ENCODE measurements at regions not wholly inside any gene's neighbourhood (a gene's known extent, or its start where the extent isn't known, plus 50 kb on each side); places are given as distances from the start of the nearest gene placed in this dataset.
"Not testable (repeated sequence)": the region's sequence is repeated elsewhere in the genome, so short reads cannot be mapped to it uniquely, and the experiment has no call there.

DNA sequence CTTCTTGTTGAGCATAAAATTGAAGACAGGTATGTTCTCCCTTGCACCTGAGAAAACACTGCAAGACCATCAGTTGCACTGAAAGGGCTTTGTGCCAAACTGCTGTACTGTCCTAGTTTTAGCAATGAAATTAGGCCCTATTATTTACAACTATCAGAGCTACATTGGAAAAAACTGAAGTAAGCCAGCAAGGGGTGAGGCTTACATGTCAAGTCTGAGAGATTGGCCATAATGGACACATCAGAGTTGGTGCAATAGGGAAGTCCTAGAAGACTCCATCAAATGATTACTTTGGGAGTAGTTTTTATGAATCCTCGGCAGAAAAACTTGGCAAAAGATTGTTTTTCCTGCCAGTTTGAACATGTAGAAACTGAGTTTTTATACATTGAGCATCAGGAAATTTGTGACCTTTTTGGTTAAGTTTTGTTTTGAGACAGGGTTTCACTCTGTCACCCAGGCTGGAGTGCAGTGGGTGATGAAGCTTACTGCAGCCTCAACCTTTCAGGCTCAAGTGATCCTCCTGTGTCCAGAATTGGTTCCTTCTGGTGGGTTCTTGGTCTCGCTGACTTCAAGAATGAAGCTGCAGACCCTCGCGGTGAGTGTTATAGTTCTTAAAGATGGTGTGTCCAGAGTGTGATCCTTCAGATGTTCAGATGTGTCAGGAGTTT, 160.1 kb upstream of the BANK1 start:
- WGBS, 3 donors, result 80 to 92% (median 91%) methylated on average over 4 of the region's 4 CpGs
- FAIRE-seq, result no peak
- H3K4me3 ChIP-seq (ENCODE audit: low read depth in 1 of 3, low read length in 3 of 3), result no peak overlapping the region
- no peak for DNase-seq
- no peaks in the 10 kb centered on the region for H3K27me3 ChIP-seq (ENCODE audit: control insufficient read depth in 3 of 3, insufficient read depth in 3 of 3, low read length in 3 of 3)
- H3K9me3 ChIP-seq (ENCODE audit: control insufficient read depth in 2 of 2, insufficient read depth in 1 of 2, low read depth in 1 of 2, low read length in 1 of 2), result peaks cover 0 to 2% of the 10 kb centered on the region in 2 donors
- H3K36me3 ChIP-seq (ENCODE audit: control insufficient read depth in 3 of 3, insufficient read depth in 2 of 3, low read depth in 1 of 3, low read length in 3 of 3), result no peaks in the 10 kb centered on the region
- H3K4me1 ChIP-seq (ENCODE audit: control insufficient read depth in 3 of 3, insufficient read depth in 2 of 3, low read depth in 1 of 3, low read length in 2 of 3), result no peaks in the 10 kb centered on the region
- H3K27ac ChIP-seq (ENCODE audit: low read depth in 1 of 3, low read length in 2 of 3), result no peak overlapping the region

DNA sequence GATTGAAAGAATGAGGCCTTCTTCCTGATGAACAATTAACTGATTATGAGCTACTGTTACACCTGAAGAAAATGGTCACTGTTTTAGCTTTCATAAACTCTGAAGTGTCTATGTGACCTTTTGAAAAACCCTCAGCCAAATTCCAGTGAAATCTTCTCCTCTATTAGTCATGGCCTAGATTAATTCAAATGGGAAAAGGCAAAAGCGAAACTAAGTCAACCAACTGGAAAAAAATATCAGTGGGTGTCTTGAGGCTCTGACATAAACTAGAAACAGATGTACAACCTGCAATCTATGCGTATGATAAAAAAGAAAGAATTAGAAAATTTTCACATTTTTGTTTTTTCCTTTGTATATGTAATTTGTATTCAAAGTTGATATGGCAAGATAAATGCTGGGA, 169.4 kb upstream of the BANK1 start:
- Histone ChIP-seq H3K27me3 (ENCODE audit: control insufficient read depth in 3 of 3, insufficient read depth in 3 of 3, low read length in 3 of 3) (no peaks in the 10 kb centered on the region), H3K27ac (ENCODE audit: low read depth in 1 of 3, low read length in 2 of 3) (no peak overlapping the region), H3K9me3 (ENCODE audit: control insufficient read depth in 2 of 2, insufficient read depth in 1 of 2, low read depth in 1 of 2, low read length in 1 of 2) (peaks cover 0 to 3% of the 10 kb centered on the region in 2 donors), H3K4me1 (ENCODE audit: control insufficient read depth in 3 of 3, insufficient read depth in 2 of 3, low read depth in 1 of 3, low read length in 2 of 3) (no peaks in the 10 kb centered on the region), H3K4me3 (ENCODE audit: low read depth in 1 of 3, low read length in 3 of 3) (no peak overlapping the region), H3K36me3 (ENCODE audit: control insufficient read depth in 3 of 3, insufficient read depth in 2 of 3, low read depth in 1 of 3, low read length in 3 of 3) (no peaks in the 10 kb centered on the region)
- DNase-seq, result no peak
- FAIRE-seq, result no peak
- 82 to 88% (median 88%) methylated on average over 2 of the region's 2 CpGs for WGBS, 3 donors

DNA sequence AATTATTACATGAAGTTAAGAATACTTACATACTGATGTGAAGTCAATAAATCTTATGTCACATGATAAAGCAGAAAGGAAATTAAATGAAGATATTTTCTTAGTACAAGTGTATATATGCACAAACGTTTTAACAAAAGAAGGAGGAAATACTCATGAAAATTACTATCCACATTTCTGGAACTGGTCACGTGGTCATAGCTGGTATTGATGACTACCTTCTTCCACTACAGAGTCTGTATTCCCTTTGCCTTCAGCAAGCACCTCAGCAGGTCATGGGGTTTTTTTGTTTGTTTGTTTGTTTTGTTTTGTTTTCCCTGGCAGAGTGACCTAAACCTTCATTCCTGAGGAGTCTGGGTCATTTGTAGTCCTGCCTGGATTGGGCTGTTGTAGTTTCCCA, 174.9 kb upstream of the BANK1 start:
- Histone ChIP-seq H3K9me3 (ENCODE audit: control insufficient read depth in 2 of 2, insufficient read depth in 1 of 2, low read depth in 1 of 2, low read length in 1 of 2) (peaks cover 0 to 3% of the 10 kb centered on the region in 2 donors), H3K4me1 (ENCODE audit: control insufficient read depth in 3 of 3, insufficient read depth in 2 of 3, low read depth in 1 of 3, low read length in 2 of 3) (no peaks in the 10 kb centered on the region), H3K36me3 (ENCODE audit: control insufficient read depth in 3 of 3, insufficient read depth in 2 of 3, low read depth in 1 of 3, low read length in 3 of 3) (no peaks in the 10 kb centered on the region), H3K27me3 (ENCODE audit: control insufficient read depth in 3 of 3, insufficient read depth in 3 of 3, low read length in 3 of 3) (no peaks in the 10 kb centered on the region), H3K27ac (ENCODE audit: low read depth in 1 of 3, low read length in 2 of 3) (no peak overlapping the region), H3K4me3 (ENCODE audit: low read depth in 1 of 3, low read length in 3 of 3) (no peak overlapping the region)
- DNase-seq (no peak), FAIRE-seq (no peak)
- WGBS, 3 donors, result 66 to 77% (median 75%) methylated on average over 2 of the region's 2 CpGs

DNA sequence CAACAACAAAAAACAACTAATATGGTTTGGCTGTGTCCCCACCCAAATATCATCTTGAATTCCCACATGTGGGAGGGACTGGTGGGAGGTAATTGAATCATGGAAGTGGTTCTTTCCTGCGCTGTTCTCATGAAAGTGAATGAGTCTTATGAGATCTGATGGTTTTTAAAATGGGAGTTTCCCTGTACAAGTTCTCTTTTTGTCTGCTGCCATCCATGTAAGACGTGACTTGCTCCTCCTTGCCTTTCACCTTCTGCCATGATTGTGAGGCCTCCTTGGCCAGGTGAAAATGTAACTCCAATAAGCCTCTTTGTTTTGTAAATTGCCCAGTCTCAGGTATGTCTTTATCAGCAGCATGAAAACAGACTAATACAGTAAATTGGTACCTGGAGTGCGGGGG, 183.5 kb upstream of the BANK1 start:
- WGBS, 3 donors, result 76 to 93% (median 85%) methylated on average over 3 of the region's 3 CpGs
- H3K4me1 ChIP-seq (ENCODE audit: control insufficient read depth in 3 of 3, insufficient read depth in 2 of 3, low read depth in 1 of 3, low read length in 2 of 3); FAIRE-seq; H3K9me3 ChIP-seq (ENCODE audit: control insufficient read depth in 2 of 2, insufficient read depth in 1 of 2, low read depth in 1 of 2, low read length in 1 of 2); DNase-seq; H3K4me3 ChIP-seq (ENCODE audit: low read depth in 1 of 3, low read length in 3 of 3); H3K36me3 ChIP-seq (ENCODE audit: control insufficient read depth in 3 of 3, insufficient read depth in 2 of 3, low read depth in 1 of 3, low read length in 3 of 3); H3K27ac ChIP-seq (ENCODE audit: low read depth in 1 of 3, low read length in 2 of 3); H3K27me3 ChIP-seq (ENCODE audit: control insufficient read depth in 3 of 3, insufficient read depth in 3 of 3, low read length in 3 of 3): not testable (repeated sequence)

DNA sequence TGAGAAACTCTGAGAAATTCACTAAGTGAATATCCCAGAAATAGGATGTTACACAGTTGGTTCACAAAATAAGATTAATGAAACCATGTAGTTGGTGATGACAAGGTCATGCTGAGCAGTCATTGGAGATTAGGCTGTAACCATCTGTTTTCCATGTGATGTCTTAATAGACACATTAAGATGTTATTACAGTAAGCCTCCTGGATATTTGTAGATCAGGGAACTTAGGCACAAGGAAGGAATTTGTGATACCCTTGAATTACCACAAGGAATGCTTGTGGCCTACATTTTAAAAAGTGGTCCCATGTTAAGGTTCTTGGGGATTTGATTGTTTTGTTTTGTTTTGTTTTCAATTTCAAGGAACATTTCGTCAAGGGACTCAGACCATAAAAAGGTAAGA, 185.6 kb upstream of the BANK1 start:
- peaks cover 0 to 4% of the 10 kb centered on the region in 2 donors for H3K9me3 ChIP-seq (ENCODE audit: control insufficient read depth in 2 of 2, insufficient read depth in 1 of 2, low read depth in 1 of 2, low read length in 1 of 2)
- H3K4me1 ChIP-seq (ENCODE audit: control insufficient read depth in 3 of 3, insufficient read depth in 2 of 3, low read depth in 1 of 3, low read length in 2 of 3), result no peaks in the 10 kb centered on the region
- H3K36me3 ChIP-seq (ENCODE audit: control insufficient read depth in 3 of 3, insufficient read depth in 2 of 3, low read depth in 1 of 3, low read length in 3 of 3), result no peaks in the 10 kb centered on the region
- H3K27ac ChIP-seq (ENCODE audit: low read depth in 1 of 3, low read length in 2 of 3), result no peak overlapping the region
- WGBS, 3 donors, result 45 to 85% (median 79%) methylated on average over 1 of the region's 1 CpG
- H3K4me3 ChIP-seq (ENCODE audit: low read depth in 1 of 3, low read length in 3 of 3), result no peak overlapping the region
- no peaks in the 10 kb centered on the region for H3K27me3 ChIP-seq (ENCODE audit: control insufficient read depth in 3 of 3, insufficient read depth in 3 of 3, low read length in 3 of 3)
- no peak for FAIRE-seq
- DNase-seq, result no peak

DNA sequence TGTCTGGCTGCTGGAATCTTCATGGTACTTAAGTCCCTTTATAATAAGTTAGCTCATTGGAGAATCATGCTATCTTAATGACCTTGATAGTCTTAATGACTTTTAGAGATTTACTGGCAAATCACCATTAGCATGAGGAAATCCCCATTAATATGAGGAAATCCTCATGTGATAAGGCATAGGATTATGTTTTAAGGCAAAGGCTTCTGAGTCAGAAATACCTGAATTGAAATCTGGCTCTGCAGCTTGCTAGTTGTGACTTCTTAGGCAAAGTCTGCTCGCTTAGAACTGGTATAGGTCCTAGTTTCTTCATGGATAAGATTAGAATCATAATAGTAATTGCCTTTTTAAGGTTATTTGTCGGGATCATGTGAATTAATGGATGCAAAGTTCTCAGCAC, 190.2 kb upstream of the BANK1 start:
- Histone ChIP-seq H3K4me1 (ENCODE audit: control insufficient read depth in 3 of 3, insufficient read depth in 2 of 3, low read depth in 1 of 3, low read length in 2 of 3) (no peaks in the 10 kb centered on the region), H3K27ac (ENCODE audit: low read depth in 1 of 3, low read length in 2 of 3) (no peak overlapping the region), H3K9me3 (ENCODE audit: control insufficient read depth in 2 of 2, insufficient read depth in 1 of 2, low read depth in 1 of 2, low read length in 1 of 2) (no peaks in the 10 kb centered on the region), H3K36me3 (ENCODE audit: control insufficient read depth in 3 of 3, insufficient read depth in 2 of 3, low read depth in 1 of 3, low read length in 3 of 3) (no peaks in the 10 kb centered on the region), H3K27me3 (ENCODE audit: control insufficient read depth in 3 of 3, insufficient read depth in 3 of 3, low read length in 3 of 3) (no peaks in the 10 kb centered on the region), H3K4me3 (ENCODE audit: low read depth in 1 of 3, low read length in 3 of 3) (no peak overlapping the region)
- 54 to 68% (median 64%) methylated on average over 2 of the region's 2 CpGs for WGBS, 3 donors
- FAIRE-seq (no peak), DNase-seq (peak in 1 of 2 donors; percentile 29)

DNA sequence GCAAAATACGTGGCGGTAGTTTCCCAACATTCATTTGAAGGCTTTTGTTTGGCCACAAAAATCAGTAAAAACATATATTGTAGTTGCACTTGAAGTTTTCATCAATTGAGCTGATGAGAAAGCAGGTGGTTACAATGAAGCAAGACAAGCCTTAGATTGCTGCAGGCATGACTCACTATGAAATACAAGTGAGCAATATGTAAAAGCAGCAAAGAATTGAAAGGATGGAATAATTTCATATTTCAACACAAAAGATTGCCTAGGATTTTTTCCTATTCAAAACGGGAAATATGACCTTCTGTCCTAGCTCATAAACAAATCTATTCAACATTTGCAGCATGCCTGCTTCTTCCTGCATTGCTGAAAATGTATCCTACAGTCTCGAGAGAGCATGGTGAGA, 190.9 kb upstream of the BANK1 start:
- no peak overlapping the region for H3K4me3 ChIP-seq (ENCODE audit: low read depth in 1 of 3, low read length in 3 of 3)
- FAIRE-seq (no peak), DNase-seq (no peak)
- no peak overlapping the region for H3K27ac ChIP-seq (ENCODE audit: low read depth in 1 of 3, low read length in 2 of 3)
- no peaks in the 10 kb centered on the region for H3K27me3 ChIP-seq (ENCODE audit: control insufficient read depth in 3 of 3, insufficient read depth in 3 of 3, low read length in 3 of 3)
- no peaks in the 10 kb centered on the region for H3K36me3 ChIP-seq (ENCODE audit: control insufficient read depth in 3 of 3, insufficient read depth in 2 of 3, low read depth in 1 of 3, low read length in 3 of 3)
- no peaks in the 10 kb centered on the region for H3K4me1 ChIP-seq (ENCODE audit: control insufficient read depth in 3 of 3, insufficient read depth in 2 of 3, low read depth in 1 of 3, low read length in 2 of 3)
- no peaks in the 10 kb centered on the region for H3K9me3 ChIP-seq (ENCODE audit: control insufficient read depth in 2 of 2, insufficient read depth in 1 of 2, low read depth in 1 of 2, low read length in 1 of 2)
- 56 to 67% (median 56%) methylated on average over 4 of the region's 4 CpGs for WGBS, 3 donors

DNA sequence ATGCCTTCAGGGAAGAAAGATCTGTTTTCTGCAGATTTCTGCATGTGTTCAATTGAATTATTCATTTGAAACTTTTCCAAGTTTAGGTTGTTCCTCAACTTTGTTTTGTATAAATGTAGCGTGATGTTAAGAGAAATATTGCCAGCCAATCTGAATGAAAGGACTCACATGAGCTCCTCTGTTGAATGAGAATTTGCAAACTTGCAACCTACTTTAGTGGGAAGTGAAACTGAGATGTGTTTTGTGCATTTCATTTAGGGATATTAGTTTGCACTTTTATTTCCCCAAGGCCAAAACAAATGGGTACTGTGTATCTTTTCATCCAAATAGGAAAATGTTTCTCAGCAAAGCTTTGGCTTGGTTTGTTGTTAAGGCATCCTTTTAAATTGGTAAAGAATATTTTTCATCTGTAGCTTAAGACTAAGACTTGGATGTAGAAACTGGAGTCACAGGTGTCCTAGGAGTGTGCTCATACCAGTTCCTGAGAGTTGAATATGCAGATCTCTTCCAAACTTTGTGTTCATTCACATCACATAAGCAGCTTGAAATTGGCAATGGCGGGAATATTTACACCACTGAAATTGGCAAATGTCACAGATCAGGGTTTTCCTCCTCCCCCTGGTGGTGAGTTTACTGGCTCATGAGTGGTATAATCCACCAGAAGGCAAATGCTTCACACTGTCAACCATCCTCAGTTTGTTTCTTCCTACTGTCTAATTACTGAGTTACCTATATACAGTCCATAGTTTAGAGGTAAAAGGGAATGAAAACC, 193.6 kb upstream of the BANK1 start:
- Histone ChIP-seq H3K9me3 (ENCODE audit: control insufficient read depth in 2 of 2, insufficient read depth in 1 of 2, low read depth in 1 of 2, low read length in 1 of 2) (no peaks in the 10 kb centered on the region), H3K27ac (ENCODE audit: low read depth in 1 of 3, low read length in 2 of 3) (no peak overlapping the region), H3K4me3 (ENCODE audit: low read depth in 1 of 3, low read length in 3 of 3) (no peak overlapping the region), H3K4me1 (ENCODE audit: control insufficient read depth in 3 of 3, insufficient read depth in 2 of 3, low read depth in 1 of 3, low read length in 2 of 3) (no peaks in the 10 kb centered on the region), H3K36me3 (ENCODE audit: control insufficient read depth in 3 of 3, insufficient read depth in 2 of 3, low read depth in 1 of 3, low read length in 3 of 3) (no peaks in the 10 kb centered on the region), H3K27me3 (ENCODE audit: control insufficient read depth in 3 of 3, insufficient read depth in 3 of 3, low read length in 3 of 3) (no peaks in the 10 kb centered on the region)
- WGBS, 3 donors, result 75 to 89% (median 83%) methylated on average over 2 of the region's 2 CpGs
- FAIRE-seq (no peak), DNase-seq (peak in 1 of 2 donors; percentile 8)
